Endothelial cell (in vitro differentiated cells): ENCODE measurements at regions not wholly inside any gene's neighbourhood (a gene's known extent, or its start where the extent isn't known, plus 50 kb on each side); places are given as distances from the start of the nearest gene placed in this dataset.

Experiments used
- DNase-seq: peaks from one replicate; pipeline ENCODE4 v3.0.0; 2021; ENCODE audit warnings: low spot score
- H3K27ac Mint-ChIP-seq: one replicate; pipeline ENCODE4 v1.8.0; 2021; ENCODE audit warnings: mixed read lengths, inconsistent platforms; ENCODE audit not compliant: unreplicated experiment
- H3K27me3 Mint-ChIP-seq: one replicate; pipeline ENCODE4 v1.8.0; 2021; ENCODE audit warnings: mild to moderate bottlenecking, moderate library complexity, mixed read lengths, inconsistent platforms; ENCODE audit not compliant: unreplicated experiment
- H3K36me3 Mint-ChIP-seq: one replicate; pipeline ENCODE4 v1.8.0; 2021; ENCODE audit warnings: mild to moderate bottlenecking, low read depth, mixed read lengths, inconsistent platforms; ENCODE audit not compliant: unreplicated experiment
- H3K4me1 Mint-ChIP-seq: one replicate; pipeline ENCODE4 v1.8.0; 2021; ENCODE audit warnings: mild to moderate bottlenecking, mixed read lengths, inconsistent platforms; ENCODE audit not compliant: unreplicated experiment
- H3K4me3 Mint-ChIP-seq: one replicate; pipeline ENCODE4 v1.8.0; 2021; ENCODE audit warnings: mild to moderate bottlenecking, mixed read lengths, inconsistent platforms; ENCODE audit not compliant: unreplicated experiment
- H3K9me3 Mint-ChIP-seq: one replicate; pipeline ENCODE4 v1.8.0; 2021; ENCODE audit warnings: mixed read lengths, inconsistent platforms; ENCODE audit not compliant: unreplicated experiment
- CTCF ChIP-seq: fragments of 200-600 bp; sonication (generic); IDR thresholded peaks from one replicate; pipeline ENCODE4 v1.5.0; 2021; ENCODE audit warnings: antibody characterized with exemption; ENCODE audit not compliant: unreplicated experiment

- Mint-ChIP-seq H3K9me3 (no peaks in the 10 kb centered on the region), H3K4me3 (no peak overlapping the region), H3K27ac (no peak overlapping the region), H3K4me1 (peaks cover 2% of the 10 kb centered on the region), H3K27me3 (no peaks in the 10 kb centered on the region), H3K36me3 (no peaks in the 10 kb centered on the region)
- TF ChIP-seq CTCF = no peak
- DNase-seq = no peak
Observed at GRCh38 chr7:30232391-30232790, 52.0 kb upstream of the ZNRF2 start.
